ENCODE measurements at regions not wholly inside any gene's neighbourhood (a gene's known extent, or its start where the extent isn't known, plus 50 kb on each side); places are given as distances from the start of the nearest gene placed in this dataset.
"Not testable (repeated sequence)": the region's sequence is repeated elsewhere in the genome, so short reads cannot be mapped to it uniquely, and the experiment has no call there.

DNA sequence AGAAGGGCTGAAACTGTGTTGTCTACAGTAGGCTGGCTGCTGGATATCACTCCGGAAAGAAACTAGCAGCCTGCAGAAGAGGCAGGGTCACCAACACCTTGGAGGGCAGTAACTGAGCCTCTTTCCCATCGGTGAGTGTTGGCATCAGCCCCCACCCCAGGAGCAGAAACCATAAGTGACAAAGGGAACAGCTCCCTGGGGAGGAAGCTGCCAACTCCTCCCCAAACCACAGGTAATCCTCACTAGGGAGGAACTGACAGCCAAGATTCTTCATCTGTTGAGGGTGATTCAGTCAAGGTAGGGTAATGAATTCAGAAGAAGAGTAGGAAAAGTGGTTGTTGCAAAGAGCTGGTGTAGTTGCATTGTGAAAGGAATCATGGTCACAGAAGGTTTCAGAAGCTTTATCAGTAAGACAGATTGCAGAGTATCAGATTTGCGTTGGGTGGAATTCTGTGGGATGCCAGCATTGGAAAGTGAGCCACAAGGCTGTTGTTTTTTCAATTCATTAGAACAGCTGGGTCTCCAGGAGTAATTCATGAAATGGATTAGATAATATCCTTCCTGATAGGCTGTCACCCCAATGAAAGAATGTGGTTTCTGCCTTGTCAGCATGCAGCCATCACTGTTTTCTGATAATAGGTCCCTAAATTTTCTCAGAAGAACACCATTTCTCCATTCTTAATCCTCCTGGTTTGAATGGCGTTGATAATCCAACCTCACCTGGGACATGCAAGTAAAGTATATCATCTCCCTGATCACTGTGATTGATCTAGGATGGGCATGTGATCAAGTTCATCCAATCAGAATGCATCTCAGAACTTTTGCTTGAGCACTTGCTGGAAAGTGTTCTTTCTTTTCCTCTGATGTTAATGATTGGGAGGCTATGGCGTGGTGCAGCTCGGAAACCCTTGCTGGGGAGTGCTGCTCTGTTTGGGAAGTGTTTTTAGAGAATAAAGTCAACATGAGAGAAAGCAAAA is 75.0 kb upstream of the CTBP2 start:
- H3K9me3 ChIP-seq (replicated peaks in 1 of 2; ENCODE audit: control insufficient read depth in 2 of 2, insufficient read depth in 1 of 2, low read depth in 1 of 2, low read length in 2 of 2), result peaks cover 3 to 6% of the 10 kb centered on the region in 2 donors
- H3K27ac ChIP-seq (replicated peaks; ENCODE audit: low read length), result no peak overlapping the region
- H3K4me1 ChIP-seq (ENCODE audit: control insufficient read depth in 2 of 2, insufficient read depth in 1 of 2, low read depth in 1 of 2, low read length in 2 of 2), result peaks cover 6 to 11% of the 10 kb centered on the region in 2 donors
- no peaks in the 10 kb centered on the region for H3K36me3 ChIP-seq (replicated peaks in 1 of 2; ENCODE audit: control insufficient read depth in 2 of 2, insufficient read depth in 2 of 2, low read length in 2 of 2)
- no peak overlapping the region for H2BK5ac ChIP-seq (ENCODE audit: low read length)
- peaks cover 0 to 6% (median 0%) of the 10 kb centered on the region in 3 experiments for H3K27me3 ChIP-seq (ENCODE audit: control insufficient read depth in 3 of 3, insufficient read depth in 3 of 3, low read depth in 1 of 3, low read length in 3 of 3)
- WGBS, 2 donors (ENCODE audit: extremely low coverage in 2 of 2, insufficient read length in 2 of 2, insufficient replicate concordance in 1 of 2), result no CpG with 5 or more reads among the region's 6 CpGs
- H2AFZ ChIP-seq (ENCODE audit: low read length), result no peak overlapping the region
- no peak overlapping the region for H3K4me3 ChIP-seq (ENCODE audit: low read length in 2 of 2)
- H3K4ac ChIP-seq (ENCODE audit: low read length), result no peak overlapping the region
- no peak overlapping the region for H2BK12ac ChIP-seq (ENCODE audit: low read length)
- H4K8ac ChIP-seq (ENCODE audit: low read depth, low read length), result no peak overlapping the region
- H3K14ac ChIP-seq (ENCODE audit: low read length), result no peak overlapping the region
- no peak overlapping the region for H3K23ac ChIP-seq (ENCODE audit: low read depth, low read length, poor library complexity)
- no peak overlapping the region for H4K91ac ChIP-seq (ENCODE audit: low read depth, low read length, poor library complexity)
- no peaks in the 10 kb centered on the region for H3K79me1 ChIP-seq (ENCODE audit: low read depth, low read length)
- H3K18ac ChIP-seq (ENCODE audit: low read length), result no peak overlapping the region
- H3K9ac ChIP-seq (ENCODE audit: low read depth, low read length, poor library complexity), result no peak overlapping the region
- no peak overlapping the region for H2AK5ac ChIP-seq (ENCODE audit: low read depth, low read length)
- H2BK120ac ChIP-seq (ENCODE audit: low read depth, low read length), result no peak overlapping the region
- H2BK15ac ChIP-seq (ENCODE audit: low read length), result no peak overlapping the region
- no peak for DNase-seq (ENCODE audit: low spot score)
- H3K4me2 ChIP-seq (ENCODE audit: insufficient read depth, low read length, poor library complexity, severe bottlenecking), result no peak overlapping the region

DNA sequence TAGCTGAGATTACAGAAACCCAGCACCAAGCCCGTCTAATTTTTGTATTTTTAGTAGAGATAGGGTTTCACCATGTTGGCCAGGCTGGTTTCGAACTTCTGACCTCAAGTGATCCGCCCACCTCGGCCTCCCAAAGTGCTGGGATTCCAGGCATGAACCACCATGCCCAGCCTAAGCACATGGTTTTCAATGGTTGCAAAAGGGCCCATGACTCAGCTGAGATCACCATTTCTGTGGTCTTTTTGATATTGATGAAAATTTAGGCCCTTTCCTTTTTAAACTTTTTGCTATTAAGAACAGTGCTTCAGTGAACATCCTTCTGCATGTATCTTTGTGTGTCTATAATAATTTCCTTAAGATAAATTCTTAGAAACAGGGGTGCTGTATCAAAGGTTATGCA is 74.2 kb upstream of the CTBP2 start:
- not testable (repeated sequence) for H2AK5ac ChIP-seq (ENCODE audit: low read depth, low read length); H3K79me1 ChIP-seq (ENCODE audit: low read depth, low read length); H2BK15ac ChIP-seq (ENCODE audit: low read length); H2AFZ ChIP-seq (ENCODE audit: low read length); H3K4ac ChIP-seq (ENCODE audit: low read length); DNase-seq (ENCODE audit: low spot score); H3K36me3 ChIP-seq (replicated peaks in 1 of 2; ENCODE audit: control insufficient read depth in 2 of 2, insufficient read depth in 2 of 2, low read length in 2 of 2); H3K18ac ChIP-seq (ENCODE audit: low read length); H3K4me2 ChIP-seq (ENCODE audit: insufficient read depth, low read length, poor library complexity, severe bottlenecking); H3K27ac ChIP-seq (replicated peaks; ENCODE audit: low read length); H2BK5ac ChIP-seq (ENCODE audit: low read length); H4K8ac ChIP-seq (ENCODE audit: low read depth, low read length); H2BK120ac ChIP-seq (ENCODE audit: low read depth, low read length); H3K9ac ChIP-seq (ENCODE audit: low read depth, low read length, poor library complexity); H2BK12ac ChIP-seq (ENCODE audit: low read length); H4K91ac ChIP-seq (ENCODE audit: low read depth, low read length, poor library complexity); H3K14ac ChIP-seq (ENCODE audit: low read length); H3K23ac ChIP-seq (ENCODE audit: low read depth, low read length, poor library complexity); H3K9me3 ChIP-seq (replicated peaks in 1 of 2; ENCODE audit: control insufficient read depth in 2 of 2, insufficient read depth in 1 of 2, low read depth in 1 of 2, low read length in 2 of 2); H3K4me3 ChIP-seq (ENCODE audit: low read length in 2 of 2); H3K27me3 ChIP-seq (ENCODE audit: control insufficient read depth in 3 of 3, insufficient read depth in 3 of 3, low read depth in 1 of 3, low read length in 3 of 3)
- WGBS, 2 donors (ENCODE audit: extremely low coverage in 2 of 2, insufficient read length in 2 of 2, insufficient replicate concordance in 1 of 2), result no CpG with 5 or more reads among the region's 4 CpGs
- H3K4me1 ChIP-seq (ENCODE audit: control insufficient read depth in 2 of 2, insufficient read depth in 1 of 2, low read depth in 1 of 2, low read length in 2 of 2), result peaks cover 6 to 11% of the 10 kb centered on the region in 2 donors

- peaks cover 0 to 6% (median 0%) of the 10 kb centered on the region in 3 experiments for H3K27me3 ChIP-seq (ENCODE audit: control insufficient read depth in 3 of 3, insufficient read depth in 3 of 3, low read depth in 1 of 3, low read length in 3 of 3)
- no peak for DNase-seq (ENCODE audit: low spot score)
- WGBS, 2 donors (ENCODE audit: extremely low coverage in 2 of 2, insufficient read length in 2 of 2, insufficient replicate concordance in 1 of 2), result no CpG with 5 or more reads among the region's 4 CpGs
- no peak overlapping the region for H3K14ac ChIP-seq (ENCODE audit: low read length)
- H4K91ac ChIP-seq (ENCODE audit: low read depth, low read length, poor library complexity), result no peak overlapping the region
- H2BK15ac ChIP-seq (ENCODE audit: low read length), result no peak overlapping the region
- no peak overlapping the region for H2BK5ac ChIP-seq (ENCODE audit: low read length)
- peaks cover 3 to 5% of the 10 kb centered on the region in 2 donors for H3K9me3 ChIP-seq (replicated peaks in 1 of 2; ENCODE audit: control insufficient read depth in 2 of 2, insufficient read depth in 1 of 2, low read depth in 1 of 2, low read length in 2 of 2)
- no peak overlapping the region for H3K27ac ChIP-seq (replicated peaks; ENCODE audit: low read length)
- H2AK5ac ChIP-seq (ENCODE audit: low read depth, low read length), result no peak overlapping the region
- H3K9ac ChIP-seq (ENCODE audit: low read depth, low read length, poor library complexity), result no peak overlapping the region
- H2BK12ac ChIP-seq (ENCODE audit: low read length), result no peak overlapping the region
- H3K4me1 ChIP-seq (ENCODE audit: control insufficient read depth in 2 of 2, insufficient read depth in 1 of 2, low read depth in 1 of 2, low read length in 2 of 2), result peaks cover 6 to 11% of the 10 kb centered on the region in 2 donors
- H3K18ac ChIP-seq (ENCODE audit: low read length), result no peak overlapping the region
- no peak overlapping the region for H3K4ac ChIP-seq (ENCODE audit: low read length)
- H3K23ac ChIP-seq (ENCODE audit: low read depth, low read length, poor library complexity), result no peak overlapping the region
- H3K79me1 ChIP-seq (ENCODE audit: low read depth, low read length), result no peaks in the 10 kb centered on the region
- no peak overlapping the region for H3K4me3 ChIP-seq (ENCODE audit: low read length in 2 of 2)
- H2AFZ ChIP-seq (ENCODE audit: low read length), result no peak overlapping the region
- no peak overlapping the region for H4K8ac ChIP-seq (ENCODE audit: low read depth, low read length)
- no peaks in the 10 kb centered on the region for H3K36me3 ChIP-seq (replicated peaks in 1 of 2; ENCODE audit: control insufficient read depth in 2 of 2, insufficient read depth in 2 of 2, low read length in 2 of 2)
- H2BK120ac ChIP-seq (ENCODE audit: low read depth, low read length), result no peak overlapping the region
- H3K4me2 ChIP-seq (ENCODE audit: insufficient read depth, low read length, poor library complexity, severe bottlenecking), result no peak overlapping the region
Observed at GRCh38 chr10:125233726-125234125, 73.4 kb upstream of the CTBP2 start.

DNA sequence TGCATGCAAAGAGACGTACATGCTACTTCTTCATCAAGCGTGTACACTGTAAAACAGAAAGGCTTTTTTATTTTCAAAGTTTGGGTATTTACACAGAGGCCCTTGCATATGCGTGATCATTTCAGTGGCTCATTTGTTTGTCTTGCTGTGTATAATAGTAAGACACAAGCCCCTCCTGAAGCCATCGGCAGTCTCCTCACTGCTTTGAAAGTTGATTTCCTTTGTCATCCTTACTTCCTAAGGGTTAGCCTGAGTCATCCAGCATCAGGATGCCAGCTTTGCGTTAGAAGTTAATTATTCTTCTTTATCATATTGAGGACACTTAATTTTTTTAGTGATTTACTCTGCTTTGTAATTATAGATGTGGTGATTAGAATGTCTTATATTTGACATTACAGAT is 72.5 kb upstream of the CTBP2 start:
- Histone ChIP-seq H3K27me3 (ENCODE audit: control insufficient read depth in 3 of 3, insufficient read depth in 3 of 3, low read depth in 1 of 3, low read length in 3 of 3) (peaks cover 0 to 6% (median 0%) of the 10 kb centered on the region in 3 experiments), H3K4ac (ENCODE audit: low read length) (no peak overlapping the region), H4K91ac (ENCODE audit: low read depth, low read length, poor library complexity) (no peak overlapping the region), H3K9me3 (replicated peaks in 1 of 2; ENCODE audit: control insufficient read depth in 2 of 2, insufficient read depth in 1 of 2, low read depth in 1 of 2, low read length in 2 of 2) (no peaks in the 10 kb centered on the region), H3K4me2 (ENCODE audit: insufficient read depth, low read length, poor library complexity, severe bottlenecking) (no peak overlapping the region), H2AK5ac (ENCODE audit: low read depth, low read length) (no peak overlapping the region), H2BK120ac (ENCODE audit: low read depth, low read length) (no peak overlapping the region), H4K8ac (ENCODE audit: low read depth, low read length) (no peak overlapping the region), H3K27ac (replicated peaks; ENCODE audit: low read length) (no peak overlapping the region), H3K9ac (ENCODE audit: low read depth, low read length, poor library complexity) (no peak overlapping the region), H2BK12ac (ENCODE audit: low read length) (no peak overlapping the region), H3K4me1 (ENCODE audit: control insufficient read depth in 2 of 2, insufficient read depth in 1 of 2, low read depth in 1 of 2, low read length in 2 of 2) (peaks cover 6 to 11% of the 10 kb centered on the region in 2 donors), H3K23ac (ENCODE audit: low read depth, low read length, poor library complexity) (no peak overlapping the region), H3K36me3 (replicated peaks in 1 of 2; ENCODE audit: control insufficient read depth in 2 of 2, insufficient read depth in 2 of 2, low read length in 2 of 2) (no peaks in the 10 kb centered on the region), H2BK5ac (ENCODE audit: low read length) (no peak overlapping the region), H3K4me3 (ENCODE audit: low read length in 2 of 2) (no peak overlapping the region), H3K14ac (ENCODE audit: low read length) (no peak overlapping the region), H2BK15ac (ENCODE audit: low read length) (no peak overlapping the region), H3K18ac (ENCODE audit: low read length) (no peak overlapping the region), H2AFZ (ENCODE audit: low read length) (no peak overlapping the region), H3K79me1 (ENCODE audit: low read depth, low read length) (no peaks in the 10 kb centered on the region)
- DNase-seq (ENCODE audit: low spot score), result no peak
- WGBS, 2 donors (ENCODE audit: extremely low coverage in 2 of 2, insufficient read length in 2 of 2, insufficient replicate concordance in 1 of 2), result no CpG with 5 or more reads among the region's 5 CpGs

Data from neuronal stem cell (in vitro differentiated cells).